ENCODE measurements at regions not wholly inside any gene's neighbourhood (a gene's known extent, or its start where the extent isn't known, plus 50 kb on each side); places are given as distances from the start of the nearest gene placed in this dataset.

GRCh38 chr11:129249351-129249750 lies 57.2 kb upstream of the ARHGAP32 start:
- in situ Hi-C loops (cut with MboI): no loop called here

GRCh38 chr11:129248618-129249017 lies 56.5 kb upstream of the ARHGAP32 start:
- Histone ChIP-seq H3K27me3 (replicated peaks; ENCODE audit: insufficient read depth) (no peaks in the 10 kb centered on the region), H3K79me2 (ENCODE audit: insufficient read depth) (peaks cover 56% of the 10 kb centered on the region), H3F3A (ENCODE audit: insufficient read depth) (peaks cover 45% of the 10 kb centered on the region), H3K9ac (peak overlapping the region; percentile 10; the same call in 1 of the 2 replicates), H3K4me2 (ENCODE audit: unreplicated experiment) (peak overlapping the region; percentile 80), H3K36me3 (ENCODE audit: low read depth) (no peaks in the 10 kb centered on the region), H2AFZ (no peak overlapping the region), H3K27ac (peak overlapping the region; percentile 76), H3K4me3 (peak overlapping the region; percentile 32; the same call in 1 of the 2 replicates), H3K9me2 (ENCODE audit: insufficient read depth) (no peaks in the 10 kb centered on the region), H3K4me1 (ENCODE audit: insufficient read depth) (peaks cover 46% of the 10 kb centered on the region), H4K20me1 (ENCODE audit: insufficient read depth) (no peaks in the 10 kb centered on the region), H3K9me3 (ENCODE audit: low read depth) (no peaks in the 10 kb centered on the region)
- TF ChIP-seq EZH2phosphoT487 (IDR thresholded peaks at IDR 0.05; ENCODE audit: insufficient read depth, low read depth) (no peak), EZH2 (IDR thresholded peaks at IDR 0.05; ENCODE audit: insufficient read depth, poor library complexity, severe bottlenecking) (no peak)
- in situ Hi-C loops (cut with MboI): no loop called here
- peak; percentile 87 for DNase-seq
- 1 to 2% methylated on average over 4 of the region's 4 CpGs for WGBS, 2 experiments (ENCODE audit: low coverage in 1 of 2, low lambda C conversion rate in 2 of 2, missing lambda C conversion rate in 2 of 2)

More at GRCh38 chr11:129249351-129249750, 57.2 kb upstream of the ARHGAP32 start:
- no peaks in the 10 kb centered on the region for H3K36me3 ChIP-seq (ENCODE audit: low read depth)
- DNase-seq: peak; percentile 92
- H3K79me2 ChIP-seq (ENCODE audit: insufficient read depth): peaks cover 56% of the 10 kb centered on the region
- peak overlapping the region; percentile 80 for H3K4me2 ChIP-seq (ENCODE audit: unreplicated experiment)
- H4K20me1 ChIP-seq (ENCODE audit: insufficient read depth): no peaks in the 10 kb centered on the region
- peak overlapping the region; percentile 28; the same call in 1 of the 2 replicates for H3K9ac ChIP-seq
- peak overlapping the region; percentile 32 for H3K4me3 ChIP-seq
- peaks cover 46% of the 10 kb centered on the region for H3K4me1 ChIP-seq (ENCODE audit: insufficient read depth)
- peak overlapping the region; percentile 76 for H3K27ac ChIP-seq
- H3F3A ChIP-seq (ENCODE audit: insufficient read depth): peaks cover 45% of the 10 kb centered on the region
- TF ChIP-seq EZH2 (IDR thresholded peaks at IDR 0.05; ENCODE audit: insufficient read depth, poor library complexity, severe bottlenecking) (no peak), EZH2phosphoT487 (IDR thresholded peaks at IDR 0.05; ENCODE audit: insufficient read depth, low read depth) (no peak)
- 14 to 21% methylated on average over 4 of the region's 4 CpGs for WGBS, 2 experiments (ENCODE audit: low coverage in 1 of 2, low lambda C conversion rate in 2 of 2, missing lambda C conversion rate in 2 of 2)
- no peaks in the 10 kb centered on the region for H3K27me3 ChIP-seq (replicated peaks; ENCODE audit: insufficient read depth)
- no peak overlapping the region for H2AFZ ChIP-seq
- H3K9me3 ChIP-seq (ENCODE audit: low read depth): no peaks in the 10 kb centered on the region
- H3K9me2 ChIP-seq (ENCODE audit: insufficient read depth): no peaks in the 10 kb centered on the region

GRCh38 chr11:129247135-129247534 lies 55.0 kb upstream of the ARHGAP32 start:
- Histone ChIP-seq H3K4me1 (ENCODE audit: insufficient read depth) (peaks cover 46% of the 10 kb centered on the region), H3K9me3 (ENCODE audit: low read depth) (no peaks in the 10 kb centered on the region), H3K79me2 (ENCODE audit: insufficient read depth) (peaks cover 54% of the 10 kb centered on the region), H3K9me2 (ENCODE audit: insufficient read depth) (no peaks in the 10 kb centered on the region), H2AFZ (no peak overlapping the region), H4K20me1 (ENCODE audit: insufficient read depth) (no peaks in the 10 kb centered on the region), H3K36me3 (ENCODE audit: low read depth) (no peaks in the 10 kb centered on the region), H3K27ac (peak overlapping the region; percentile 22; the same call in 1 of the 2 replicates), H3K9ac (no peak overlapping the region), H3F3A (ENCODE audit: insufficient read depth) (peaks cover 45% of the 10 kb centered on the region), H3K27me3 (replicated peaks; ENCODE audit: insufficient read depth) (no peaks in the 10 kb centered on the region), H3K4me3 (no peak overlapping the region), H3K4me2 (ENCODE audit: unreplicated experiment) (peak overlapping the region; percentile 80)
- TF ChIP-seq EZH2 (IDR thresholded peaks at IDR 0.05; ENCODE audit: insufficient read depth, poor library complexity, severe bottlenecking) (no peak), EZH2phosphoT487 (IDR thresholded peaks at IDR 0.05; ENCODE audit: insufficient read depth, low read depth) (no peak)
- WGBS, 2 experiments (ENCODE audit: low coverage in 1 of 2, low lambda C conversion rate in 2 of 2, missing lambda C conversion rate in 2 of 2): 45 to 66% methylated on average over 1 of the region's 1 CpG
- DNase-seq: peak; percentile 60
- in situ Hi-C loops (cut with MboI): no loop called here

DNA sequence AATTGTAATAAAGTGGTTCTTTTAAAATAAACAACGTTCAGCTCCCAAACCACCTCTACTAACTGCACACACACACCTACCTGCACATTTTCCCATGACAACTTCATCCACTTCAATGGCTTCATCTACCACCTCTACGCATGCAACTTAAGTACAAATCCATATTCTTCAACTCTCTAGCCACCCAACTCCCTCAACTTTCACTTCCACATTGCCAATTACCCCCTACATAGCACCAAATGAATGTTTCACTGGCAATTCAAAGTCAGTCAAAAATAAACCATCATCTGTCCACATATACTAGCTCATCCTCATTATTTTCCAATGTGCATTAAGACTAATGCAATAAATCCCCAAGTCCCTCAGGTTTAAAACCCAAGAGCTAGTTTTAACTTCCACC lies 50.7 kb upstream of the ARHGAP32 start:
- in situ Hi-C loops (cut with MboI): no loop called here
- no peaks in the 10 kb centered on the region for H3K27me3 ChIP-seq (replicated peaks; ENCODE audit: insufficient read depth)
- peaks cover 12% of the 10 kb centered on the region for H3K4me1 ChIP-seq (ENCODE audit: insufficient read depth)
- H3K9me2 ChIP-seq (ENCODE audit: insufficient read depth): no peaks in the 10 kb centered on the region
- no peak overlapping the region for H3K4me3 ChIP-seq
- 96 to 100% methylated on average over 2 of the region's 2 CpGs for WGBS, 2 experiments (ENCODE audit: low coverage in 1 of 2, low lambda C conversion rate in 2 of 2, missing lambda C conversion rate in 2 of 2)
- no peak overlapping the region for H2AFZ ChIP-seq
- TF ChIP-seq EZH2 (IDR thresholded peaks at IDR 0.05; ENCODE audit: insufficient read depth, poor library complexity, severe bottlenecking): no peak
- TF ChIP-seq EZH2phosphoT487 (IDR thresholded peaks at IDR 0.05; ENCODE audit: insufficient read depth, low read depth): no peak
- no peak for DNase-seq
- no peaks in the 10 kb centered on the region for H3K36me3 ChIP-seq (ENCODE audit: low read depth)
- H3K79me2 ChIP-seq (ENCODE audit: insufficient read depth): peaks cover 78% of the 10 kb centered on the region
- H3K27ac ChIP-seq: no peak overlapping the region
- H3K4me2 ChIP-seq (ENCODE audit: unreplicated experiment): no peak overlapping the region
- H3F3A ChIP-seq (ENCODE audit: insufficient read depth): peaks cover 14% of the 10 kb centered on the region; the same call in 1 of the 2 replicates
- no peaks in the 10 kb centered on the region for H3K9me3 ChIP-seq (ENCODE audit: low read depth)
- H4K20me1 ChIP-seq (ENCODE audit: insufficient read depth): no peaks in the 10 kb centered on the region
- no peak overlapping the region for H3K9ac ChIP-seq
